ENCODE measurements at regions not wholly inside any gene's neighbourhood (a gene's known extent, or its start where the extent isn't known, plus 50 kb on each side); places are given as distances from the start of the nearest gene placed in this dataset.
"Not testable (repeated sequence)": the region's sequence is repeated elsewhere in the genome, so short reads cannot be mapped to it uniquely, and the experiment has no call there.

DNA sequence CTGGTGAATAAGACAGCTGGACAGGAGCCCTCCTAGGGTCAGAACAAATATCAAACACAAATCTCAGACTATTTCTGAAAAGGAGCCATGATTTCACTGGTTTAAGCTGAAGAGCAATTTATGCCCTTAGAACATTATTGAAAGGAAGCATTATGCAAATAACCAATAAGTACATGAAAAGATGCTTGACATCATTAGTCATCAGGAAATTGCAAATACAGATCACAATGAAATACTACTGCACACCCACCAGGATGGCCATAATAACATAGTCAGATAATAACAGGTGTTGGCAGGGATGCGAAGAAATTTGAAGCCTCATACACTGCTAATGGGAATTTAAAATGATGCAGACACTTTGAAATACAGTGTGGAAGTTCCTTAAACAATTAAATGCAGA lies 176.4 kb upstream of the RAB6C start:
- Histone ChIP-seq H3K4me1 (ENCODE audit: control insufficient read depth in 5 of 5, insufficient read depth in 5 of 5, low read length in 5 of 5) (no peaks in the 10 kb centered on the region), H3K27ac (ENCODE audit: low read depth, low read length) (no peak overlapping the region), H3K4me3 (ENCODE audit: low read depth in 1 of 5, low read length in 5 of 5) (no peak overlapping the region), H3K9me3 (ENCODE audit: control insufficient read depth in 5 of 5, low read length in 5 of 5) (no peaks in the 10 kb centered on the region), H3K27me3 (ENCODE audit: control insufficient read depth in 5 of 5, insufficient read depth in 4 of 5, low read length in 5 of 5) (peaks cover 0 to 13% (median 12%) of the 10 kb centered on the region in 5 donors), H3K9ac (ENCODE audit: low read length in 5 of 5) (no peak overlapping the region), H3K36me3 (ENCODE audit: control insufficient read depth in 5 of 5, insufficient read depth in 5 of 5, low read length in 5 of 5) (no peaks in the 10 kb centered on the region)

DNA sequence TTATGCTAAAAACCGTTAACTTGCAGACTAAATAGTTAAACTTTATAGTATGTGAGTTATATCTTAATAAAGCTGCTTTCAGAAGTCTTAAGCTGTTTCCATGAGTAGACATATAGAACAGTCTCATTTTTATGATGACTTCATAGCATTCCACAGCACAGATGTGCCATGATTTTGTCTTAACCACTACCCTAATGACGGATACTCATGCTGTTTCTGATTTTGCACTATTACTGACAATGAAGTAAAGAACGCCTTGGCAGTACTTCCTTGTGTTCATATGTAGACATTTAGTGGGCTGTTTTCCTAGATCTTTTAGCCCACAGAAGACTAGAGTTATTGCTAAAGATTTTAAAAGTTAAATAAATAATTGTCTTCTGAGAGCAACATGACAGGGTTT lies 175.6 kb upstream of the RAB6C start:
- H3K9me3 ChIP-seq (ENCODE audit: control insufficient read depth in 5 of 5, low read length in 5 of 5), result no peaks in the 10 kb centered on the region
- no peaks in the 10 kb centered on the region for H3K4me1 ChIP-seq (ENCODE audit: control insufficient read depth in 5 of 5, insufficient read depth in 5 of 5, low read length in 5 of 5)
- no peak overlapping the region for H3K4me3 ChIP-seq (ENCODE audit: low read depth in 1 of 5, low read length in 5 of 5)
- no peaks in the 10 kb centered on the region for H3K36me3 ChIP-seq (ENCODE audit: control insufficient read depth in 5 of 5, insufficient read depth in 5 of 5, low read length in 5 of 5)
- no peak overlapping the region for H3K27ac ChIP-seq (ENCODE audit: low read depth, low read length)
- H3K27me3 ChIP-seq (ENCODE audit: control insufficient read depth in 5 of 5, insufficient read depth in 4 of 5, low read length in 5 of 5), result peaks cover 0 to 12% (median 10%) of the 10 kb centered on the region in 5 donors
- H3K9ac ChIP-seq (ENCODE audit: low read length in 5 of 5), result no peak overlapping the region

DNA sequence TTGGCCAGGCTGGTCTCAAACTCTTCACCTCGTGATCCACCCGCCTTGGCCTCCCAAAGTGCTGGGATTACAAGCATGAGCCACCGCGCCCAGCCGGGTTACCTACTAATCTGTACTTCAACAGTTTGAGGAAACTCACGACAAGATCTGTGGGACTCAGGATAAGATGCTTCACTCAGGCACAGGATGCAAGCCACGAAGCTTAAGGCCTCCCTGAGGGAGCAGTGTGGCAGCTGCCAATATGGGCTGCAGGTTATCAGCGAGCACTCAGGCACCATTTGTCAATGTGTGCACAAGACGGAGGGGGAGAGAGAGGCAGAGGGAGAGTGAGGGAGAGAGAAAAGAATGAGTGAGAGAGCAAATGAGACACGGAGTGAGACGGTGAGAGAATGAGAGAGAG lies 173.6 kb upstream of the RAB6C start:
- peaks cover 0 to 12% (median 10%) of the 10 kb centered on the region in 5 donors for H3K27me3 ChIP-seq (ENCODE audit: control insufficient read depth in 5 of 5, insufficient read depth in 4 of 5, low read length in 5 of 5)

DNA sequence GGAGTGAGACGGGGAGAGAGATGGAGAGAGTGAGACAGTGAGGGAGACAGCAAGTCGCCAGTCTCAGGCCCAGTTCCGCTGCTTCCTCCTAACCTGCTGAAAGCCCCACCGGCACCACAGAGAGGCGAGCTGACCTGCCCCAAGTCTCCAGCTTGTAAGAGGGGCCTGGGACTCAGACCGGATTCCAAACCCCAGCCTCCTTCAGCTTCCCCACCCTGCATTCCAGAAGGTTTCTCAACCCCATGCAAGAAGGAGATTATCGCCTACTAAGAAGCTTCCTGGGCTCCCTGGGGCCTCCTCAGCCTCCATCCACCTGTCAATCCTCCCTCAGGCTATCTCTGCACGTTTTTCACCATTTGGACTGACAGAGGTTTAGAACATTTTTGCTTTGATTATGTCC lies 173.1 kb upstream of the RAB6C start:
- Histone ChIP-seq H3K4me3 (ENCODE audit: low read depth in 1 of 5, low read length in 5 of 5) (no peak overlapping the region), H3K4me1 (ENCODE audit: control insufficient read depth in 5 of 5, insufficient read depth in 5 of 5, low read length in 5 of 5) (no peaks in the 10 kb centered on the region), H3K9me3 (ENCODE audit: control insufficient read depth in 5 of 5, low read length in 5 of 5) (no peaks in the 10 kb centered on the region), H3K36me3 (ENCODE audit: control insufficient read depth in 5 of 5, insufficient read depth in 5 of 5, low read length in 5 of 5) (no peaks in the 10 kb centered on the region), H3K27ac (ENCODE audit: low read depth, low read length) (no peak overlapping the region), H3K9ac (ENCODE audit: low read length in 5 of 5) (no peak overlapping the region), H3K27me3 (ENCODE audit: control insufficient read depth in 5 of 5, insufficient read depth in 4 of 5, low read length in 5 of 5) (peaks cover 0 to 14% (median 10%) of the 10 kb centered on the region in 5 donors)

More for the DNA sequence above, 173.6 kb upstream of the RAB6C start:
- no peak overlapping the region for H3K27ac ChIP-seq (ENCODE audit: low read depth, low read length)
- H3K9me3 ChIP-seq (ENCODE audit: control insufficient read depth in 5 of 5, low read length in 5 of 5), result no peaks in the 10 kb centered on the region
- H3K36me3 ChIP-seq (ENCODE audit: control insufficient read depth in 5 of 5, insufficient read depth in 5 of 5, low read length in 5 of 5), result no peaks in the 10 kb centered on the region
- H3K9ac ChIP-seq (ENCODE audit: low read length in 5 of 5), result no peak overlapping the region
- H3K4me1 ChIP-seq (ENCODE audit: control insufficient read depth in 5 of 5, insufficient read depth in 5 of 5, low read length in 5 of 5), result no peaks in the 10 kb centered on the region
- H3K4me3 ChIP-seq (ENCODE audit: low read depth in 1 of 5, low read length in 5 of 5), result no peak overlapping the region

DNA sequence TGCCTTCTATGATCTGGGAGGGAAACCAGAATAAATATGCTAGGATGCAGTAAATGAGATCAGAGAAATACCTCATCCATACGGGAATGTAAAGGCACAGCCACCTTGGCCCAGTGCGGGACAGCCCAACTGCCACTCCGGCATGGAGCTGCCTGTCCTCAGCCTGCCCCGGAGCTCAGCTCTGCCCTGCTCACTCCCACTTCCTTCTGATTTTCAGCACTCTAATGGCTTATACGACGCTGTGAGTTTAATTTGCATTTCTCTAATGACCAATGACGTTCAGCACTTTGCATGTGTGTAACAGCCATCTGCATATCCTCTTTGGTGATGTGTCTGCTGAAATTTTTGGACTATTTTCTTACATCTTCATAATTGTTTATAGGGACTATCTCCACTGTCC lies 172.5 kb upstream of the RAB6C start:
- no peaks in the 10 kb centered on the region for H3K36me3 ChIP-seq (ENCODE audit: control insufficient read depth in 5 of 5, insufficient read depth in 5 of 5, low read length in 5 of 5)
- H3K27me3 ChIP-seq (ENCODE audit: control insufficient read depth in 5 of 5, insufficient read depth in 4 of 5, low read length in 5 of 5), result peaks cover 0 to 13% (median 10%) of the 10 kb centered on the region in 5 donors
- no peak overlapping the region for H3K27ac ChIP-seq (ENCODE audit: low read depth, low read length)
- H3K4me3 ChIP-seq (ENCODE audit: low read depth in 1 of 5, low read length in 5 of 5), result no peak overlapping the region
- no peak overlapping the region for H3K9ac ChIP-seq (ENCODE audit: low read length in 5 of 5)
- H3K4me1 ChIP-seq (ENCODE audit: control insufficient read depth in 5 of 5, insufficient read depth in 5 of 5, low read length in 5 of 5), result no peaks in the 10 kb centered on the region
- no peaks in the 10 kb centered on the region for H3K9me3 ChIP-seq (ENCODE audit: control insufficient read depth in 5 of 5, low read length in 5 of 5)

DNA sequence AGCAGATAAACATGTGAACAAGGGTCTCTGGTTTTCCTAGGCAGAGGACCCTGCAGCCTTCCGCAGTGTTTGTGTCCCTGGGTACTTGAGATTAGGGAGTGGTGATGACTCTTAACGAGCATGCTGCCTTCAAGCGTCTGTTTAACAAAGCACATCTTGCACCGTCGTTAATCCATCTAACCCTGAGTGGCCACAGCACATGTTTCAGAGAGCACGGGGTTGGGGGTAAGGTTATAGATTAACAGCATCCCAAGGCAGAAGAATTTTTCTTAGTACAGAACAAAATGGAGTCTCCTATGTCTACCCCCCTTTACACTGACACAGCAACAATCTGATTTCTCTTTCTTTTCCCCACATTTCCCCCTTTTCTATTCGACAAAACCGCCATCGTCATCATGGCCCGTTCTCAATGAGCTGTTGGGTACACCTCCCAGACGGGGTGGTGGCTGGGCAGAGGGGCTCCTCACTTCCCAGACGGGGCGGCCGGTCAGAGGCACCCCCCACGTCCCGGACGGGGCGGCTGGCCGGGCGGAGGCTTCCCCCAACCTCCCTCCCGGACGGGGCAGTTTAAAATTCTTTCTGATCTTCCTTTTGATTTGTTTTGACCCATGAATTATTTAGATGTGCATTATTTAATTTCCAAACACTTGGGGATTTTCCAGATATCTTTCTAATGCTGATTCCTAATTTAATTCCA lies 171.7 kb upstream of the RAB6C start:
- peaks cover 0 to 11% (median 6%) of the 10 kb centered on the region in 5 donors for H3K27me3 ChIP-seq (ENCODE audit: control insufficient read depth in 5 of 5, insufficient read depth in 4 of 5, low read length in 5 of 5)
- H3K4me1 ChIP-seq (ENCODE audit: control insufficient read depth in 5 of 5, insufficient read depth in 5 of 5, low read length in 5 of 5), result not testable (repeated sequence)

DNA sequence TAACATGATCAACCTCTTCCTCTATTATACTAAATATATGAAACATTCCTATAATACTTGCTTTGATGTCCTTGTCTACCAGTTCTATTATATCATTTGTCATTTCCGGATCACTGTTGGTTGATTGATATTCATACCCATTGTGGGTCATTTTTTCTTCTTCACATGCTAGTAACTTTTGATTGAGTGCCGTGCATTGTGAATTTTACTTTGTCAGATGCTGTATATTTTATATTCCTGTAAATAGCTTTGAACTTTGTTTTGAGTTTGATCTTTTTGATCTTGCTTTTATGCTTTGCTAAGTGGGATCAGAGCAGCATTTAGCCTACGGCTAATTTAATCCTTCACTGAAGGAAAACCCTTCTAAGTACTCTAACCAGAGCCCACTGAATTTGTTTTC lies 168.9 kb upstream of the RAB6C start:
- Histone ChIP-seq H3K4me1 (ENCODE audit: control insufficient read depth in 5 of 5, insufficient read depth in 5 of 5, low read length in 5 of 5) (peaks cover 0 to 6% (median 0%) of the 10 kb centered on the region in 5 donors), H3K9me3 (ENCODE audit: control insufficient read depth in 5 of 5, low read length in 5 of 5) (peaks cover 0 to 7% (median 4%) of the 10 kb centered on the region in 5 donors), H3K27ac (ENCODE audit: low read depth, low read length) (no peak overlapping the region), H3K27me3 (ENCODE audit: control insufficient read depth in 5 of 5, insufficient read depth in 4 of 5, low read length in 5 of 5) (peaks cover 0 to 11% (median 0%) of the 10 kb centered on the region in 5 donors), H3K4me3 (ENCODE audit: low read depth in 1 of 5, low read length in 5 of 5) (no peak overlapping the region), H3K9ac (ENCODE audit: low read length in 5 of 5) (no peak overlapping the region), H3K36me3 (ENCODE audit: control insufficient read depth in 5 of 5, insufficient read depth in 5 of 5, low read length in 5 of 5) (no peaks in the 10 kb centered on the region)

More for the DNA sequence above, 171.7 kb upstream of the RAB6C start:
- H3K9ac ChIP-seq (ENCODE audit: low read length in 5 of 5); H3K4me3 ChIP-seq (ENCODE audit: low read depth in 1 of 5, low read length in 5 of 5); H3K27ac ChIP-seq (ENCODE audit: low read depth, low read length); H3K9me3 ChIP-seq (ENCODE audit: control insufficient read depth in 5 of 5, low read length in 5 of 5); H3K36me3 ChIP-seq (ENCODE audit: control insufficient read depth in 5 of 5, insufficient read depth in 5 of 5, low read length in 5 of 5): not testable (repeated sequence)

DNA sequence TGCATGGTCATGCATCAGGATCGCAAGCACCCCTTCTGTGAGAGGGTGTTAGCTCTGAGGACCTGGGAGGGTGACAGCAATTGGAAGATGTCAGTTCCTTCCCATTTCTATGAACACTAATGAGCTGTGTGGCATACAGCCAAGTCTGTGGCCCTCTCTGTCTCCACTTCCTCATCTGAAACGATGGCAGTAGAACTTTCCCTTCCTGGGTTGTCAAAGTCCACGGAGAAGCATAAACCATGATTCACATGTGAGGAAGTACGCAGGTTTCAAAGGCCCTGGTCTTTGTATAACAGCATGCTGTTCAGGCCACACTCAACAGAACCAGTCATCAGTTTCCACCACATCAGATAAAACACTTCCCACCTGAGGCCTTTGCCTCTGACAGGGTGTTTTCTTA lies 167.4 kb upstream of the RAB6C start:
- no peak overlapping the region for H3K27ac ChIP-seq (ENCODE audit: low read depth, low read length)
- no peaks in the 10 kb centered on the region for H3K36me3 ChIP-seq (ENCODE audit: control insufficient read depth in 5 of 5, insufficient read depth in 5 of 5, low read length in 5 of 5)
- H3K9me3 ChIP-seq (ENCODE audit: control insufficient read depth in 5 of 5, low read length in 5 of 5), result peaks cover 3 to 12% (median 9%) of the 10 kb centered on the region in 5 donors
- H3K9ac ChIP-seq (ENCODE audit: low read length in 5 of 5), result no peak overlapping the region
- peaks cover 0 to 6% (median 0%) of the 10 kb centered on the region in 5 donors for H3K4me1 ChIP-seq (ENCODE audit: control insufficient read depth in 5 of 5, insufficient read depth in 5 of 5, low read length in 5 of 5)
- peaks cover 0 to 7% (median 0%) of the 10 kb centered on the region in 5 donors for H3K27me3 ChIP-seq (ENCODE audit: control insufficient read depth in 5 of 5, insufficient read depth in 4 of 5, low read length in 5 of 5)
- H3K4me3 ChIP-seq (ENCODE audit: low read depth in 1 of 5, low read length in 5 of 5), result no peak overlapping the region

DNA sequence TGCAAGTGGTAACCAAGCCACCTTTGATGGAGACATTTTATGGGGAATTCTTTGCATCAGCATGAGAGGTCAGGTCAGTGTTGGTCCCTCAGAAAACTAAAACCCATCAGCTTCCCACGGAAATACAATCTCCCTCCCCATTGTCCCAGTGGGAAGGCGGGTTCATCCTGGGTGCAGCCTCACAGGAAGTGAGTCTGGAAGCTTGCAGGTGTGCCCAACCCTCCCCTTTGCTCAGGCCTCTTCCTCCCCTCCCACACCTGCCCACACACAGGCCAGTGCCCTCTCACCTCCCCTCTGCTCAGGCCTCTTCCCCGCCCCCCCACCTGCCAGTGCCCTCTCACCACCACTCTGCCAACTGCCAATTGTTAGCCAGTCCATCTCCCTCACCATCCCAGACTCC lies 166.8 kb upstream of the RAB6C start:
- Histone ChIP-seq H3K27me3 (ENCODE audit: control insufficient read depth in 5 of 5, insufficient read depth in 4 of 5, low read length in 5 of 5) (peaks cover 0 to 7% (median 0%) of the 10 kb centered on the region in 5 donors), H3K4me1 (ENCODE audit: control insufficient read depth in 5 of 5, insufficient read depth in 5 of 5, low read length in 5 of 5) (peaks cover 0 to 6% (median 0%) of the 10 kb centered on the region in 5 donors), H3K36me3 (ENCODE audit: control insufficient read depth in 5 of 5, insufficient read depth in 5 of 5, low read length in 5 of 5) (no peaks in the 10 kb centered on the region), H3K27ac (ENCODE audit: low read depth, low read length) (no peak overlapping the region), H3K9me3 (ENCODE audit: control insufficient read depth in 5 of 5, low read length in 5 of 5) (peaks cover 3 to 12% (median 9%) of the 10 kb centered on the region in 5 donors), H3K9ac (ENCODE audit: low read length in 5 of 5) (no peak overlapping the region), H3K4me3 (ENCODE audit: low read depth in 1 of 5, low read length in 5 of 5) (no peak overlapping the region)

DNA sequence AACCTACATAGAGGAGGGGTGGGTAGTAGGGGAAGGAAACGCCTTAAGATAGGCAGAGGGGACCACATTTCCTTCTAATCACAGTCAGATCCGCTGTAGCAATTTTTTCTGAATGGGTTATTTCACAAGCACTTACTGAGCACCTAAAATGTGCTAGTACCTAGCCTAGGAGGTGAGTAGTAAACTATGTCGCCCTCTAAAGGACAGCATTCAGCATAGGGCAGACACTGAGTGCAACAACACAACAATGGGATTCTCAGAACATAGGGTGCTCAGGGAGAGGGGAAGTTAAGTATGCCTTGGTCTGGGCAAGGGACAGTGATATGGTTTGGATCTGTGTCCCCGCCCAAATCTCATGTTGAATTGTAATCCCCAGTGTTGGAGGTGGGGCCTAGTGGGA lies 166.1 kb upstream of the RAB6C start:
- H3K4me3 ChIP-seq (ENCODE audit: low read depth in 1 of 5, low read length in 5 of 5), result no peak overlapping the region
- peaks cover 0 to 7% (median 0%) of the 10 kb centered on the region in 5 donors for H3K27me3 ChIP-seq (ENCODE audit: control insufficient read depth in 5 of 5, insufficient read depth in 4 of 5, low read length in 5 of 5)
- peaks cover 3 to 12% (median 9%) of the 10 kb centered on the region in 5 donors for H3K9me3 ChIP-seq (ENCODE audit: control insufficient read depth in 5 of 5, low read length in 5 of 5)
- no peak overlapping the region for H3K27ac ChIP-seq (ENCODE audit: low read depth, low read length)
- H3K4me1 ChIP-seq (ENCODE audit: control insufficient read depth in 5 of 5, insufficient read depth in 5 of 5, low read length in 5 of 5), result peaks cover 0 to 6% (median 0%) of the 10 kb centered on the region in 5 donors
- no peak overlapping the region for H3K9ac ChIP-seq (ENCODE audit: low read length in 5 of 5)
- H3K36me3 ChIP-seq (ENCODE audit: control insufficient read depth in 5 of 5, insufficient read depth in 5 of 5, low read length in 5 of 5), result no peaks in the 10 kb centered on the region
